Stimulated activated CD8-positive, alpha-beta memory T cell treated with anti-CD3 and anti-CD28 coated beads, Interleukin-4, amount 100 ng/mL, for 4 hours (primary cell): ENCODE measurements at regions not wholly inside any gene's neighbourhood (a gene's known extent, or its start where the extent isn't known, plus 50 kb on each side); places are given as distances from the start of the nearest gene placed in this dataset.

Experiments used
- DNase-seq, 2 donors: peaks; one replicate each; pipeline ENCODE4 v3.0.0-alpha.2; 2020; ENCODE audit warnings: low read depth in 2 of 2, low spot score in 1 of 2

- DNase-seq, result no peak
Measured at GRCh38 chr16:6023449-6023848, 925.9 kb upstream of the EEF2KMT start.

- DNase-seq, result no peak
Measured at GRCh38 chr16:6021276-6021943, 923.8 kb upstream of the EEF2KMT start.

- no peak for DNase-seq
Measured at GRCh38 chr16:6020162-6020985, 922.8 kb upstream of the EEF2KMT start.

GRCh38 chr16:6019490-6019991, 921.9 kb upstream of the EEF2KMT start:
- no peak for DNase-seq

GRCh38 chr16:6018848-6019489, 921.4 kb upstream of the EEF2KMT start:
- no peak for DNase-seq

- DNase-seq, result no peak
Measured at GRCh38 chr16:6016530-6017184, 919.1 kb upstream of the EEF2KMT start.

GRCh38 chr16:6012716-6013115, 915.1 kb upstream of the EEF2KMT start:
- DNase-seq, result no peak

GRCh38 chr16:6009151-6009550, 911.6 kb upstream of the EEF2KMT start:
- no peak for DNase-seq

GRCh38 chr16:6008670-6009069, 911.1 kb upstream of the EEF2KMT start:
- DNase-seq, result no peak

GRCh38 chr16:5993356-5993755, 895.8 kb upstream of the EEF2KMT start:
- no peak for DNase-seq

GRCh38 chr16:5982979-5983378, 885.4 kb upstream of the EEF2KMT start:
- DNase-seq, result no peak

- no peak for DNase-seq
Measured at GRCh38 chr16:5979905-5980550, 882.4 kb upstream of the EEF2KMT start.

- DNase-seq, result no peak
Measured at GRCh38 chr16:5977329-5977728, 879.7 kb upstream of the EEF2KMT start.

- no peak for DNase-seq
Measured at GRCh38 chr16:5972747-5973146, 875.2 kb upstream of the EEF2KMT start.

- DNase-seq, result no peak
Measured at GRCh38 chr16:5971924-5972323, 874.3 kb upstream of the EEF2KMT start.

- DNase-seq, result no peak
Measured at GRCh38 chr16:5971106-5971505, 873.5 kb upstream of the EEF2KMT start.

- no peak for DNase-seq
Measured at GRCh38 chr16:5966004-5966403, 868.4 kb upstream of the EEF2KMT start.

GRCh38 chr16:5965321-5965720, 867.7 kb upstream of the EEF2KMT start:
- DNase-seq, result no peak

- DNase-seq, result no peak
Measured at GRCh38 chr16:5951486-5951885, 853.9 kb upstream of the EEF2KMT start.

GRCh38 chr16:5944971-5945370, 847.4 kb upstream of the EEF2KMT start:
- no peak for DNase-seq

GRCh38 chr16:5938607-5939006, 841.0 kb upstream of the EEF2KMT start:
- no peak for DNase-seq
